ENCODE measurements at regions not wholly inside any gene's neighbourhood (a gene's known extent, or its start where the extent isn't known, plus 50 kb on each side); places are given as distances from the start of the nearest gene placed in this dataset.

DNA sequence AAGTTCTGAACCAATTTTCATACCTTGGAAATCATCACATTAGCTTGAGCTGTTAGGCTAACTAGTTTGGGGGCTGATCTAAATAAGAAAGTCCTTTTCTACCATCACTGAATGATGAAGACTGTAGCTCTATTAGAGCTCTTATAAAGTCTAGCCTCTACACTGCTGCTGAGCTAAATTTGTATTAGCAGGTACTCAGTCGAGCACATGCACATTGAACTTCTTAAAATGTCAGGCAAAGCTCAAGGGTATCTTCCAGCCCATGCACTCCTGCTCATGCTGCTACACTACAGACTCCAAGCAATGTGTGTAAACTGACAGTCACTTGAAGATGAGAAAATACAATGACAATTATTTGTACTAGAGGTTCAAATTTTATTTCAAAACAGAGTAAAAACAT, 158.8 kb upstream of the TMEM229A start:
- 56 to 66% methylated on average over 1 of the region's 1 CpG for WGBS, 2 donors
- no peak overlapping the region for H3K4me3 ChIP-seq (ENCODE audit: low read depth, poor library complexity, severe bottlenecking)
- intact Hi-C loops (cut with DNase I; ENCODE audit: low total_unique reads) = no loop called here
- no peak for DNase-seq (ENCODE audit: low spot score in 2 of 2)
- TF ChIP-seq POLR2A (IDR thresholded peaks at IDR 0.05) = no peak
- TF ChIP-seq, protein P1, sequence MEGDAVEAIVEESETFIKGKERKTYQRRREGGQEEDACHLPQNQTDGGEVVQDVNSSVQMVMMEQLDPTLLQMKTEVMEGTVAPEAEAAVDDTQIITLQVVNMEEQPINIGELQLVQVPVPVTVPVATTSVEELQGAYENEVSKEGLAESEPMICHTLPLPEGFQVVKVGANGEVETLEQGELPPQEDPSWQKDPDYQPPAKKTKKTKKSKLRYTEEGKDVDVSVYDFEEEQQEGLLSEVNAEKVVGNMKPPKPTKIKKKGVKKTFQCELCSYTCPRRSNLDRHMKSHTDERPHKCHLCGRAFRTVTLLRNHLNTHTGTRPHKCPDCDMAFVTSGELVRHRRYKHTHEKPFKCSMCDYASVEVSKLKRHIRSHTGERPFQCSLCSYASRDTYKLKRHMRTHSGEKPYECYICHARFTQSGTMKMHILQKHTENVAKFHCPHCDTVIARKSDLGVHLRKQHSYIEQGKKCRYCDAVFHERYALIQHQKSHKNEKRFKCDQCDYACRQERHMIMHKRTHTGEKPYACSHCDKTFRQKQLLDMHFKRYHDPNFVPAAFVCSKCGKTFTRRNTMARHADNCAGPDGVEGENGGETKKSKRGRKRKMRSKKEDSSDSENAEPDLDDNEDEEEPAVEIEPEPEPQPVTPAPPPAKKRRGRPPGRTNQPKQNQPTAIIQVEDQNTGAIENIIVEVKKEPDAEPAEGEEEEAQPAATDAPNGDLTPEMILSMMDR (IDR thresholded peaks at IDR 0.05) = no peak

DNA sequence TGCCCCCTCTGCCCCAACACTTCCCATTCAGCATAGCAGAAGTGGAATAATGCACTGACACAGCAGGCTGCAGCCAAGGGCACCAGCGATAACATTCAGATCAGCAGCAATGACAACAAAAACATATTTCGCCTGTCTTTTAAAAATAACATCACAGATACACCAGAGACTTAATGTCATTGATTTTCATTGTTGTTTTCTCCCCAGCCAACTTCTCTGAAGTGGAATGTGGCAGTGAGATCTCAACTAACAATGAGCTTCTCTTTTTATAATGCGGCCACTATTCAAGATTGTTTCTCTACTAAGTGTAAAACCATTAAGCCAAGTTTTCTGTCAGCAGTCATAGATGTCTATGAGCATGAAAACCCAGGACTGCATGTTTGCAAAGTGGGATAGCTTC, 158.2 kb upstream of the TMEM229A start:
- TF ChIP-seq POLR2A (IDR thresholded peaks at IDR 0.05) = no peak
- TF ChIP-seq, protein P1 (IDR thresholded peaks at IDR 0.05) = no peak
- DNase-seq (ENCODE audit: low spot score in 2 of 2) = no peak
- 84 to 89% methylated on average over 3 of the region's 3 CpGs for WGBS, 2 donors
- intact Hi-C loops (cut with DNase I; ENCODE audit: low total_unique reads) = no loop called here
- no peak overlapping the region for H3K4me3 ChIP-seq (ENCODE audit: low read depth, poor library complexity, severe bottlenecking)

DNA sequence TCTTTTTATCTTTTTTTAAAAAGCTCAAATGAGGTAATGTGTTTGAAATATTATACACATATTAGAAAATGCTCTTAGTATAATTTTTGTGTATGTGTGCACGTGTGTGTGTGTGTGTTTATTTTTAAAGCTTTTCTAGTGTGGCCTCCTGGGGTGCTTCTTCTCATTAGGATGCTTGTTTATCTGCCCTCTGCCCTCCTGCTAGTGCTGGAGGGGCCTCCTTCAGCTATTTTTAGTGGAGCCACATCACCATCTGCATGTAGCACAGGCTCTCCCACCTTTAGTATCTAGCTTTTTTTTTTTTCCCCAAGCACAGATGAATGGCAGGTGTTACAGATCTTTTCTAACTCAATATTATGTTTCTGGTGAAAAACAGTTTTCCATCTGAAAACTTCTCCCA, 155.7 kb upstream of the TMEM229A start:
- 33 to 37% methylated on average over 1 of the region's 1 CpG for WGBS, 2 donors
- H3K4me3 ChIP-seq (ENCODE audit: low read depth, poor library complexity, severe bottlenecking) = no peak overlapping the region
- TF ChIP-seq POLR2A (IDR thresholded peaks at IDR 0.05) = no peak
- TF ChIP-seq, protein P1 (IDR thresholded peaks at IDR 0.05) = no peak
- intact Hi-C loops (cut with DNase I; ENCODE audit: low total_unique reads) = no loop called here
- DNase-seq (ENCODE audit: low spot score in 2 of 2) = no peak

DNA sequence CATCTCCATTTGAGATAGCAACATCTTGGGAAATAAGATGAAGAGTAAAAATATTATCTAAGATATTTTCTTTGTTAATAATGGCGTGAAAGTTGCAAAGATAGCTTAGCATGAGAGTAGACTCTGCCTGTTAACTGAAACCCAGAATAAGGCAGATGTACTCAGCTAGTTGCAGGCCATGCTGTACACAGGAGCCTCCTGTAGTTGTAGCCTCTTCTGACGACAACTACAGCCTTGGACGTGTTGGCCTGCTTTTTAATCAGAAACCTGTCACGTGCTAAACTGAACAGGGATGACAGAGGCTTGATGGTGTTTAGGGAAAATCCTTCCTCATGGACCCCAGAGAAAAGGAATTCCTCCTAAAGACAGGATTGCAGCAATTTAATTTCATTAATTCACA, 155.1 kb upstream of the TMEM229A start:
- WGBS, 2 donors = 70% methylated on average over 4 of the region's 4 CpGs
- intact Hi-C loops (cut with DNase I; ENCODE audit: low total_unique reads) = no loop called here
- no peak overlapping the region for H3K4me3 ChIP-seq (ENCODE audit: low read depth, poor library complexity, severe bottlenecking)
- no peak for DNase-seq (ENCODE audit: low spot score in 2 of 2)
- TF ChIP-seq, protein P1 (IDR thresholded peaks at IDR 0.05) = no peak
- TF ChIP-seq POLR2A (IDR thresholded peaks at IDR 0.05) = no peak

DNA sequence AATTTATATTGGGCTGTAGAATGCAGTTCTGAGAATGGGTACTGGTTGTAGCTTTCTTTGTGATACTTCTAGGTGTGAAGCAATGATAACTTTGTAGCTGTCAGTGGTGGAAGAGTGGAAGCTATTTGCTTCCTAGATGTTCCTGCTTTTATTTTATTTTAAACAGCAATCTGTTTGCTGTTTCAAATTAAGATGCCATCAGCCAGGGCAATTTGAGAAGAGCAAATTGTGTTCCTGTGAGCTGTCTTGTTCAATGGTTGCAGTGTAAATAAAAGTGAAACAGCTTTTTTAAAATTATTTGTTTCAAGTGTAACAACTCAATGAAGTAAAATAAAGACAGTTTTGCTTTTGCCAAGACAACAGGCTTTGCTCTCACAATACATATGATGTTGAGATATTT, 150.8 kb upstream of the TMEM229A start:
- no peak overlapping the region for H3K4me3 ChIP-seq (ENCODE audit: low read depth, poor library complexity, severe bottlenecking)
- intact Hi-C loops (cut with DNase I; ENCODE audit: low total_unique reads) = no loop called here
- no peak for TF ChIP-seq POLR2A (IDR thresholded peaks at IDR 0.05)
- TF ChIP-seq, protein P1 (IDR thresholded peaks at IDR 0.05) = no peak
- DNase-seq (ENCODE audit: low spot score in 2 of 2) = no peak

DNA sequence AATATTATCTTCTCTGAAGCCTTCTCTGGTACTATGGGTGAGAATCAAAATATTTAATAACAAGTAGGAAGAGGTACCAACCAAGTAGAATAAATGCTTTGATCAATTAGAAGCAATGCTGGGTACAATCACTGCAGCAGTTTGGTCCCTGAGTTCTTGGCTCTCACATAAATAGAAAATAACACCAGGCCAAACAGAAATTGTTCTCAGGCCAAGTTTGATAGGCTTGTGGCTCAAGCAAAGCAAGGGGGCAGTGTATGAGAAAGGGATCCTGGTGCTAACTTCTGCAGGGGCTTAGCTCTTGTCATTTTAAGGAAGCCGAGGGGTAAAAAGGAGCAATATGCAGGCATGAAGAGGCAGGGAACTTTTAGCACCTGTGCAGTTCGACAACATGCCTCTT, 146.8 kb upstream of the TMEM229A start:
- intact Hi-C loops (cut with DNase I; ENCODE audit: low total_unique reads) = no loop called here
- no peak for TF ChIP-seq POLR2A (IDR thresholded peaks at IDR 0.05)
- TF ChIP-seq, protein P1 (IDR thresholded peaks at IDR 0.05) = no peak
- DNase-seq (ENCODE audit: low spot score in 2 of 2) = no peak
- no peak overlapping the region for H3K4me3 ChIP-seq (ENCODE audit: low read depth, poor library complexity, severe bottlenecking)
- 81 to 90% methylated on average over 2 of the region's 2 CpGs for WGBS, 2 donors

All from lower leg skin (tissue), 4 donors.